GM18858 (cell line): ENCODE measurements at regions not wholly inside any gene's neighbourhood (a gene's known extent, or its start where the extent isn't known, plus 50 kb on each side); places are given as distances from the start of the nearest gene placed in this dataset.
"Not testable (repeated sequence)": the region's sequence is repeated elsewhere in the genome, so short reads cannot be mapped to it uniquely, and the experiment has no call there.

Source experiments
- ATAC-seq: cut with Tn5 transposase; IDR thresholded peaks from one replicate; pipeline ENCODE4 v1.9.1; 2021; ENCODE audit not compliant: unreplicated experiment

DNA sequence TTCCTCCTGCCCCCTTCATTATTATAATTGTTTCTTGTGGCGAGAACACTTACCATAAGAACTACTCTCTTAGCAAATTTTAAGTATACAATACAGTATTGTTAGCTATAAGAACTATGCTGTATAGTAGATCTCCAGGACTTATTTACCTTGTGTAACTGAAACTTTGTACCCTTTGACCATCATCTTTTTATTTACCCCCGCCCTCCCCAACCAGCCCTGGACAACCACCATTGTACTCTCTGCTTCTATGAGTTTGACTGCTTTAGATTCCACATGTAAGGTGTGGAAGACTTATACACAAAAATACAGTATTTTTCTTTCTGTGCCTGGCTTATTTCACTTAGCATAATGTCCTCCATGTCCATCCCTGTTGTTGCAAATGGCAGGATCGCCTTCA, 161.1 kb downstream of the PHF8 start:
- no peak for ATAC-seq

GRCh38 chrX:53882331-53882730, 161.9 kb downstream of the PHF8 start:
- no peak for ATAC-seq

DNA sequence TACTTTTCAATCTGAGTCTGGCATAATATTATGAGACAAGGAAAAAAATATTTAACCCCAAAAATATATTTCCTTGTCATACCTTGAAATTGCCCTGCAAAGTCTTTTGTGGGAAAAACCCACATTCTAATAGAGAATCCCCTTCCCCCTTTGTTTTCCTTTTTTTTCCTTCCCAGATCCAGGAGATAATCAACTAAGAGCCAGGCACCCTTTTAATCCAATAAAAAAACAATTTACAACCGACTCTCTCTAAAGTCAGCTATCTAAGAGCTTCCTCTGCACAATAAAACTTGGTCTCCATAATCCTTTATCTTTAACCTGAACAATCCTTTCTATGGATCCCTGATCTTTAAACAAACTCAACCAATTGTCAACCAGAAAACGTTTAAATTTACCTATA, 163.5 kb downstream of the PHF8 start:
- not testable (repeated sequence) for ATAC-seq

- ATAC-seq, result no peak
Observed at GRCh38 chrX:53859890-53860289, 173.4 kb upstream of the HUWE1 start.

DNA sequence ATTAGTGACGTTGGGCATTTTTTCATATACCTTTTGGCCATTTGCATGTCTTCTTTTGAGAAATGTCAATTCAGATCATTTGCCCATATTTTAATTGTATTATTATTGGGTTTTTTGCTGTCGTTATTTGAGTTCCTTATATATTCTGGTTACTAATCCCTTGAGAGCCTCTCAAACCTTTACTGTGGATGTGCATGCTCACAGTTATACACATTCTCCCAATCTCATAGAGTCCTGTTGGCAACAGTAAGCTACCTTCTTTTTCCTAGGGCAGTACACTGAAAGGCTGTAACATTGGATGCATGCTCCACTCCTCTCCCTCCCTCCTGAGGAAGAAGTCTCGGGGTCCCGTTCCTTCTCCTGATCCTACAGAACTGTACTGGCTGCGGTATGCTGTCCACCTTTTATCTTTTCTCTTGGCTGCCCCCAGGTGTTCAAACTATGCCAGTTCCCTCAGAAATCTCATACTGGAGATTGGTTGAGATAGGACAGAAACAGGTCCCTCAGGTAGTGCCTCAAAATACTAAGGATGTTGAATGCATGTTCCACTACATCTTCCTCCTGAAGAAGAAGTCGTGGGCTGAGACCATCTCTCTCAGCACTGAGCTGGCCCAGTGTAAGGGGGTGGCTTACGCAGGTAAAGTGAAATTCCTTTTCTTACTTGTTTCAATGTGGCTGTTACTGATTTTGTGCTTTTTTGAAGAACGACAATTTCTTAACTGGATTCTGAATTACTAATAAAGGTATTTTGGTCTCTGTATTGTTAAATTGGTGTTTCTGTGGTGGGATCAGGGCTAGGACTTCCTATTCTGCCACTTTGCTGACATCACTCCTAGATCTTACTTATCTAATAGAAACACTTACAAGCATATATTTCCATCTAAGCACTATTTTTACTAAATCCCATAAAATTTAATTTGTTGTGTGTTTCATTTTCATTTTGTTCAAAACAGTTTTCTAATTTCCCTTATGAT, 145.4 kb upstream of the HUWE1 start:
- peak; percentile 53 for ATAC-seq

DNA sequence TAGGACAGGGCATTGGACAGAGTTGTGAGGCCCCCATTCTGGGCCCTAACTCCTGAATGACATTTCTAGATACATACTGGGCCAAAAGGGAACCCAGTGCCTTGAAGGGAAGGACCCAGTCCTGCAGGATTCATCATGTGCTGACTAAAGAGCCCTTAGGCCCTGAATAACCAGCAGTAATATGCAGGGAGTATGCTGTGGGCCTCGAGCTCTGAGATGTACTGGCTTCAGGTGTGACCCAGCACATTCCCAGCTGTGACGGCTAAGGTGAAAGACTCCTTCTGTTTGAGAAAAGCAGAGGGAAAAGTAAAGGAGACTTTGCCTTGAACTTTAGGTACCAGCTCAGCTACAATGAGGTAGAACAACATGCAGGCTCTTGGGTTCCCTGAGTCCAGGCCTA, 138.2 kb upstream of the HUWE1 start:
- no peak for ATAC-seq

- ATAC-seq, result not testable (repeated sequence)
Observed at GRCh38 chrX:53818115-53818514, 131.6 kb upstream of the HUWE1 start.

DNA sequence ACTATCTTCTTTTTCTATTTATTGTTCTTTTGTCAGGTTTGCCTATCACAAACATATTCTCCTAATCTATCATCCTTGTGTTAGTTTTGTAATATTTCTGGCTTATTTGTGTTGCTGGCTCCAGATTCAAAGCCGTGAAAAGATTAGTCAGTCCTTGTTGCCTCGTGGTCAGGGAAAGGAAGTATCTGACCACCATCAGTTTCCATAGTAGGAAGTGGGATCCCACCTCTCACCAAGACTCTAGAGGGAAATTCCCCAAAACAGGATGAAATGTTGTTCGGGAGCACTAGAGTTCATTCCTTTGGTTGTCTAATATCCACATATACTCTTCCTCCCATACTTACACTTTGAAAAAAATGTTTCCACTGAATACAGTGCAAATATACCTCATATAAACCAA, 131.0 kb upstream of the HUWE1 start:
- no peak for ATAC-seq

- ATAC-seq, result no peak
Observed at GRCh38 chrX:53813670-53814440, 127.3 kb upstream of the HUWE1 start.

- no peak for ATAC-seq
Observed at GRCh38 chrX:53798281-53798680, 111.8 kb upstream of the HUWE1 start.

GRCh38 chrX:53795576-53795975, 109.1 kb upstream of the HUWE1 start:
- ATAC-seq, result no peak

- no peak for ATAC-seq
Observed at GRCh38 chrX:53794181-53794580, 107.7 kb upstream of the HUWE1 start.

DNA sequence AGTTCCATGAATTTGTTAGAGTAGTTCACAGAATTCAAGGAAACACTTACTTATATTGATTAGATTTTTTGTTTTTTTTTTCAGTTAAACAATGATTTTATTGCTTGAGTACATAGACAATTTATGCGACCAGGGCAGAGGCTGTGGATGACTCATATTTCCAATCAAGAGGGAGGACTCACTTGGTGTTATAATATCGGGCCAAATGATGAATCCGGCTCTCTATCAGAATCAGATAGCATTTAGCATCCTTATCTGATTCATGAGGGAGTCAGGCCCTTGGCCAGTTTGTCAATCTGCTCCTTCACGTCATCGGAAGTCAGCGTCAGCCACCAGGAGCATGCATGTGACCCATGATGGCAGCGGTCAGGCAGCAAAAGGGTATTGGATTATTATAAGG, 82.3 kb upstream of the HUWE1 start:
- no peak for ATAC-seq

DNA sequence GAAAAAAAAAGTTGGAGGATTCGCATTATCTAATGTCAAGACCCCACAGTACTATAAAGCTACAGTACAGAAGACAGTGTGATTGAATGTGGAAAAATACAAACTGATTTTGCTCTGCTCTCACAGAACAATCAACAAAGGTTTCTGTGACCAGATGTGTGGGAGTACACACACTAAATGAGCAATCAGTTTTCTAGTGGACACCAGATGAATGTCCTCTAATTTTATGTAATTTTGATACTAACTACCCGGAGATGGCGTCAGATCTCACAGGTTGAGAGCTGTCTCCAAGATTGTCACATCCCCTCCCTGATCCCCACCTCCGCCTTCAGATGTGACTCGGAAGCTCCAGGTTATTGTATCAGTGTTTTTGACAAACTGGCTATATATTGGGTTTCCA, 81.9 kb upstream of the HUWE1 start:
- no peak for ATAC-seq

DNA sequence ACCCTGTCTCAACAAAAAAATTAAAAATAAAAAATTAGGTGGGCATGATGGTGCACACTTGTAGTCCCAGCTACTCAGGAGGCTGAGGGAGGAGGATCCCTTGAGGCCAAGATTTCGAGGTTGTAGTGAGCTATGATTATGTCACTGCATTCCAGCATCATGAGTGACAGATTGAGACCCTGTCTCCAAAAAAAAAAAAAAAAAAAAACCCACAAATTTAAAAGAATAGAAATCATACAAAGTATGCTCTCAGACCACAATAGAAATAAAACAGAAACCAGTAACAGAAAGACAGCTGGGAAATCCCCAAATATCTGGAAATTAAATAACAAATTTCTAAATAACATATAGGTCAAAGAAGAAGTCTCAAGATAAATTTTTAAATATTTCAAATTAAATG, 81.0 kb upstream of the HUWE1 start:
- no peak for ATAC-seq

- ATAC-seq, result not testable (repeated sequence)
Observed at GRCh38 chrX:53757181-53757580, 70.7 kb upstream of the HUWE1 start.

DNA sequence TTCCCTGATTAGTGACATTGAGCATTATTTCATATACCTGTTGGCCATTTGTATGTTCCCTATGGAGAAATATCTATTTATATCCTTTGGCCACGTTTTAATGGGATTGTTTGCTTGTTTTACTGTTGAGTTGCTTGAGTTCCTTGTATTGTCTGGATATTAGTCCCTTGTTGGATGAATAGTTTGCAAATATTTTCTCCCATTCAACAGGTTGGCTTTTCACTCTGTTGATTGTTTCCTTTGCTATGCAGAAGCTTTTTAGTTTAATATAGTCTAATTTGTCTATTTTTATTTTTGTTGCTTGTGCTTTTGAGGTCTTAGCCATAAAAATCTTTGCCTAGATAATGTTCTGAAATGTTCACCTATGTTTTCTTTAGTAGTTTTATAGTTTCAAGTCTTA, 60.2 kb upstream of the HUWE1 start:
- ATAC-seq, result no peak

DNA sequence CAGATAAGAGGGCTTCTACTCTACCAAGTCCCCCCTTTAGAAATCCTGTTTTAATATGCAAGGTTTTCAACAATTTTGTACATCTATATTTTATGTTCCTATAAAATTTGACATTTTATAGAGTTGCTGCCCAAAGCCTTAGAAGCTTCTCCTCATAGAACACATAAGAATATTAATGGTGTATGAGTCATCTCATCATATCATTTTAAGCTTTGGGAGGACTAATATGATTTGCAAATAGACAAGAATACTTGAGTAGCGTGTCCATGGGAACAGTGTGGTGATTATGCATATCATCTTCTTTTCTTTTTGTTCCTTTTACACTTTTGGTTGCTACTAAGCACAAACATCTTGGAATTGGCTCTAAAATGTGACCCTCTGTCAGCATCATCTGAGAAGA, 56.7 kb upstream of the HUWE1 start:
- no peak for ATAC-seq

DNA sequence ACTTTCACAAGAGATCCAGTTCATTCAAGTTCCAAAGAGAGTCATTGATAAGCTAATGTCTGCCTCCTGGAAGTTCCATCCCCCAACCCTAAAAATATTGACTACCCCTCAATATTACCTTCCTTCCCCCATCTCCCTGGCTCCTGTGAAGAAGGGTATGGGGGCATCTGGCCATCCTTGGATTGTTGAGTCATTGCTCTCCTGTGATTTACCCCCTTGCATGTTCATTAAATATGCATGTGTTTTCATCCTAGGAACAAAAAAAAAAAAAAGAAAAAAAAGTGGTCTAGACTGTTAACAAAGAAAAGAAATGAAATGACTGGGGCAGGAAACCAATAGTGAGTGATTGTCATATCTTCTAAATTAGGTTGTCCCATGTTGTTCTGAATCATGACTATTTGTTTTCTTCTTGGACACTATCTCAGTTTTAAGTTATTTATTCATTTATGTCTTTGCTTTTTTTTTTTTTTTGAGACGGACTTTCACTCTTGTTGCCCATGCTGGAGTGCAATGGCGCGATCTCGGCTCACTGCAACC, 51.9 kb upstream of the HUWE1 start:
- no peak for ATAC-seq
